ENCODE measurements at regions not wholly inside any gene's neighbourhood (a gene's known extent, or its start where the extent isn't known, plus 50 kb on each side); places are given as distances from the start of the nearest gene placed in this dataset.

DNA sequence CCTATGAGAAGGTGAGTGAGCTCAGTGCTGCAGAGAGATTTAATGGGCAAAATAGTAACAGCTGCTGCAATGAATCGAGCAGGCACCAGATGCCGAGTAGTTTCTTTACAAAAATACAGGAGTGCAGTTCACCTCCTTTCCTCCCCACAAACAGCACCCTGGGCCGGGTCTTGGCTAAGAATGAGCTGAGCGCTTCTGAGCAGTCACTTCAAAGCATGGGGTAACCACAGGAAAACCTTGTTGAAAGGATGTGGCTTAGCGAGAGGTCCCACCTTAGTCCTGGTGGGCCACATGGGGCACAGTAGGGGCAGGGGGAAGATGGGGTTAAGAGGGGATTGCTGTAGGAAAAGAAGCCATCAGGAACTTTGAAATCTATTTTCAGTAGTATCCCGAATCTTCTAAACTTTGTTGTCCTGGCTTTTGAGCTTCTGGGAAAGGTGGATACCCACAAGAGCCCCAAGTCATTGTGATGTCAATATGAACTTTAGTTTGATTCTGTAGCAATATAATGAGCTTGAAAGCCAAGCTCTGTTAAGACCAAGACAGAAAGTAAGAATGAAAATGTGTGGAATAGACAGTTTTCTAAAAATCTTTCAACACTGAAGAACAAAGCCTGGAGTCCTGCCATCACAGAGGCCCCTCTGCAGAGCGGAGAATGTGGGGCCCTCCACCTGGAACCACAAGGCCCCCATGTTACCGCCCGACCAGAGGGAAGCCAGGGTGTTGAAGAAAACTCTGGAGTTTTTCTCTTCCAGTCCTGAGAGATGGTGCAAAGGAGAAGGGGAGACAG lies 101.0 kb upstream of the ZNF236 start:
- H3K36me3 ChIP-seq, result no peaks in the 10 kb centered on the region
- H3K4me1 ChIP-seq, result peaks cover 7% of the 10 kb centered on the region
- TF ChIP-seq Cebpa-rat (IDR thresholded peaks at IDR 0.05), result no peak
- no peak overlapping the region for H3K4me3 ChIP-seq
- H3K27ac ChIP-seq, result no peak overlapping the region
- H3K9ac ChIP-seq, result no peak overlapping the region
- H4K20me1 ChIP-seq, result no peaks in the 10 kb centered on the region
- H3K9me3 ChIP-seq, result peaks cover 4% of the 10 kb centered on the region; the same call in 1 of the 2 replicates
- H3K27me3 ChIP-seq, result no peaks in the 10 kb centered on the region
- H3K4me2 ChIP-seq, result peak overlapping the region; percentile 56

GRCh38 chr18:76720683-76721082 lies 101.7 kb upstream of the ZNF236 start:
- no peak overlapping the region for H3K27ac ChIP-seq
- no peaks in the 10 kb centered on the region for H4K20me1 ChIP-seq
- H3K4me1 ChIP-seq, result peaks cover 7% of the 10 kb centered on the region
- no peak overlapping the region for H3K4me3 ChIP-seq
- H3K9me3 ChIP-seq, result no peaks in the 10 kb centered on the region
- H3K9ac ChIP-seq, result no peak overlapping the region
- no peaks in the 10 kb centered on the region for H3K27me3 ChIP-seq
- TF ChIP-seq Cebpa-rat (IDR thresholded peaks at IDR 0.05), result peak; percentile 93
- H3K36me3 ChIP-seq, result no peaks in the 10 kb centered on the region
- H3K4me2 ChIP-seq, result 0 out of 2 replicates have a peak overlapping the region, but pooled peaks have one; percentile 56

DNA sequence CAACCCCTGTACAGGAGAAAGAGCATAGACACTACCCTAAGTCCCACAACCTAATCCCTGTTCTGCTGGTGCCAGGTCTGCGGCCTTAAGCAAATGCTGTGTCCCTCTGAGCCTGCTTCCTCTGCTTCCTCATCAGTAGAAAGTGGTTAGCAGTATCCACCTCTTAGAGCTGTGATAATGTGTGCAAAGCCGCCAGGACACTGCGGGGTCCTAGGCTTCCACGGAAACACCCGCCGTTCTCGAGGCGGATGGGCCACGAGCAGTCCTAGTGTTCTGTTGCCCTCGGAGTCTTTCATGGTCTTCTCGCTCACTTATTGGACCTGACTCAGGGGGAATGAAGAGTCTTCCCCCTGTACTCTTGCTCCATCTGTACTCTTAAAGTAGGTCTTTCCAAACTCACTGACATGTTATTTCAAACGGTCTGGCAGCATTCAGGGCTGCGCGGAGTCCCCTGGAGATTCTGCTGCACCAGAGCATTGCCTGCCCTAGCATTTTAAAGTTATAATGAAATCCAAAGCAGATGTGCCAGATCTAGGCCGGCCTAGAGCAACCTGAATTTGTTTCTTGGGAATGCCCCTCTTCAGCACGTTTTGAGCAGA lies 107.2 kb upstream of the ZNF236 start:
- TF ChIP-seq Cebpa-rat (IDR thresholded peaks at IDR 0.05), result no peak

DNA sequence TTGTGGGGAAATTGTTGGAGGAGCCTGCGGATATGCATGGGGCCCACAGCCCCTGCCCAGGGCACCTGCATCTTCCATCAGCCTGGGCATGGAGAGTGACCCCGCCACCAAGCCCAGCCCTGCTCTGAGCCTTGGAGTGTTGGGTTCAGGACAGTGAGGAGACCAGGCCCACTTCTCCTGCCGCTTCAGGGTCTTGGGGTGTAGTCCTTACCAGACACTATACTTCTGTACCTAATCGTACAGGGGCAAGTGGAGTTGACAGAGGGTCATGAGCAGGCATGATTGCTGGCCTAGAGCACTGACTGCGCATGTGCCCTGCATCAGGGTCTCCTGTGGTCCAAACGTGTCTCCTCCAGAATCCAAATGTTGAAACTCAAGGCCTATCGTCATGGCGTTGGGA lies 108.9 kb upstream of the ZNF236 start:
- Histone ChIP-seq H3K9me3 (no peaks in the 10 kb centered on the region), H3K4me3 (no peak overlapping the region), H3K27ac (no peak overlapping the region), H3K4me1 (no peaks in the 10 kb centered on the region), H3K4me2 (no peak overlapping the region), H3K36me3 (no peaks in the 10 kb centered on the region), H4K20me1 (no peaks in the 10 kb centered on the region), H3K27me3 (no peaks in the 10 kb centered on the region), H3K9ac (no peak overlapping the region)
- TF ChIP-seq Cebpa-rat (IDR thresholded peaks at IDR 0.05), result no peak

More for the DNA sequence above, 107.2 kb upstream of the ZNF236 start:
- Histone ChIP-seq H4K20me1 (no peaks in the 10 kb centered on the region), H3K27ac (no peak overlapping the region), H3K9ac (no peak overlapping the region), H3K4me1 (no peaks in the 10 kb centered on the region), H3K36me3 (no peaks in the 10 kb centered on the region), H3K4me3 (no peak overlapping the region), H3K27me3 (no peaks in the 10 kb centered on the region), H3K9me3 (no peaks in the 10 kb centered on the region), H3K4me2 (no peak overlapping the region)

- Histone ChIP-seq H3K9me3 (no peaks in the 10 kb centered on the region), H3K27ac (no peak overlapping the region), H3K27me3 (no peaks in the 10 kb centered on the region), H3K4me3 (no peak overlapping the region), H3K36me3 (no peaks in the 10 kb centered on the region), H3K4me2 (no peak overlapping the region), H3K9ac (no peak overlapping the region), H3K4me1 (no peaks in the 10 kb centered on the region), H4K20me1 (no peaks in the 10 kb centered on the region)
- TF ChIP-seq Cebpa-rat (IDR thresholded peaks at IDR 0.05), result no peak
These were observed 109.7 kb upstream of the ZNF236 start for GRCh38 chr18:76712511-76713140.

DNA sequence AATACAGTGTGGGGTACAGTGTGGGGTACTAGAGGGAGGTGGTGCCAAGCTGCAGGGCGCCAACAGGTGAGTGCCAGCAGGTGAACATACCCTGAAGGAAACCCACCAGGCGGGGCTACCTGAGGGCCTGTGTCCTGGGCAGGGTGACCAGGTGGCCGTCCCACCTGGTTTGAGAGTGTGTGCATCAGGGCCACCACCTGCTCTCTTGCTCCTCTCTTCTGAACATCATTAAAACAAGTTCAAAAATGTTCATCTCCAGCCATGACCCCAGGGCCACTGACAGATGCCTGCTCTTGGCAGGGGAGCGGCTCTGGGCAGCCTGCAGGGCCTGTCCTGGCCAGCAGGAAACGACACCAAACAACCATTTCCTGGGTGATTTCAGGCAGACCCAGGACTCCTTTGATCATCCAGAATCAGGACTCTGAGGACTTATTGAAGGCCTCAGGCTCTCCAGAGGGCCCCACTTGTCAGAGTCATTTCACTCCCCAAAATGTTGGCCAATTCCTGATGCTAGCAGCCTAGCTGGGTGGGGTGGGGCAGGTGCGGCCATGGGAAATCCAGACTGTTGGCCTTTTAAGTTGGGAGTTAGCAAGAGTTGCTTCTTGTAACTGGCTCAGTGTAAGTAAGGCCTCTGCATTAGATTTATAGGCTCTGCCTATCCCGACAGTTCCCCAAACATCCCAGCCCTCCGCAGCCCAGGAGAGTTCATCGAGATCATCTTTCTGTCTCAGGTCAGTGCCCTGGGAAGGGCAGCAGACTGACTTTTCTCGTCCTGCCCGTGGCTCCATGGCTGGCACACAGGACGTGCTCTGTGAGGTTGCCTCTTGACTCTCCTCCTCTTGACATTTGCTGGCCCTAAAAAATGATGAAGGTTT lies 111.5 kb upstream of the ZNF236 start:
- Histone ChIP-seq H3K36me3 (no peaks in the 10 kb centered on the region), H3K4me1 (no peaks in the 10 kb centered on the region), H3K4me2 (no peak overlapping the region), H3K9ac (no peak overlapping the region), H3K9me3 (no peaks in the 10 kb centered on the region), H4K20me1 (no peaks in the 10 kb centered on the region), H3K27ac (no peak overlapping the region), H3K27me3 (no peaks in the 10 kb centered on the region), H3K4me3 (no peak overlapping the region)
- TF ChIP-seq Cebpa-rat (IDR thresholded peaks at IDR 0.05), result no peak

GRCh38 chr18:76709659-76710645 lies 112.4 kb upstream of the ZNF236 start:
- Histone ChIP-seq H3K4me3 (no peak overlapping the region), H3K27ac (no peak overlapping the region), H3K9ac (no peak overlapping the region), H3K4me2 (no peak overlapping the region), H3K4me1 (no peaks in the 10 kb centered on the region), H3K27me3 (no peaks in the 10 kb centered on the region), H3K9me3 (no peaks in the 10 kb centered on the region), H4K20me1 (no peaks in the 10 kb centered on the region), H3K36me3 (no peaks in the 10 kb centered on the region)
- no peak for TF ChIP-seq Cebpa-rat (IDR thresholded peaks at IDR 0.05)

- H3K27ac ChIP-seq, result no peak overlapping the region
- TF ChIP-seq Cebpa-rat (IDR thresholded peaks at IDR 0.05), result no peak
- no peak overlapping the region for H3K4me2 ChIP-seq
- H3K27me3 ChIP-seq, result no peaks in the 10 kb centered on the region
- H4K20me1 ChIP-seq, result no peaks in the 10 kb centered on the region
- no peaks in the 10 kb centered on the region for H3K36me3 ChIP-seq
- H3K4me3 ChIP-seq, result no peak overlapping the region
- no peak overlapping the region for H3K9ac ChIP-seq
- H3K4me1 ChIP-seq, result no peaks in the 10 kb centered on the region
- H3K9me3 ChIP-seq, result no peaks in the 10 kb centered on the region
These were observed 113.5 kb upstream of the ZNF236 start for GRCh38 chr18:76708722-76709353.
